Muscle of leg (tissue), 3 donors: ENCODE measurements at regions not wholly inside any gene's neighbourhood (a gene's known extent, or its start where the extent isn't known, plus 50 kb on each side); places are given as distances from the start of the nearest gene placed in this dataset.

Experiments
- DNase-seq: peaks from one replicate; pipeline ENCODE4 v3.0.0; 2013
- H3K27ac ChIP-seq: one replicate; pipeline ENCODE4 v1.5.1; 2013; ENCODE audit warnings: mild to moderate bottlenecking, low read length, control low read depth
- H3K27me3 ChIP-seq: one replicate; pipeline ENCODE4 v1.6.1; 2013; ENCODE audit warnings: low read length; ENCODE audit not compliant: control insufficient read depth, insufficient read depth
- H3K36me3 ChIP-seq: one replicate; pipeline ENCODE4 v1.6.1; 2013; ENCODE audit warnings: low read length; ENCODE audit not compliant: control insufficient read depth, insufficient read depth
- H3K4me1 ChIP-seq: one replicate; pipeline ENCODE4 v1.6.1; 2013; ENCODE audit warnings: low read length; ENCODE audit not compliant: control insufficient read depth, insufficient read depth
- H3K4me3 ChIP-seq: one replicate; pipeline ENCODE4 v1.5.1; 2013; ENCODE audit warnings: low read length, control low read depth
- H3K9me3 ChIP-seq: replicated peaks from 2 replicates; pipeline ENCODE4 v1.6.1; 2013; ENCODE audit warnings: low read depth, low read length; ENCODE audit not compliant: control insufficient read depth
- WGBS: methylation state at CpG from one replicate; pipeline ENCODE4 v1.1.5; 2013; ENCODE audit warnings: missing lambda C conversion rate; ENCODE audit not compliant: insufficient coverage; 5-methylcytosine and 5-hydroxymethylcytosine counted together

GRCh38 chr2:16266571-16266970 lies 326.2 kb downstream of the MYCN start:
- no peak overlapping the region for H3K27ac ChIP-seq
- no peaks in the 10 kb centered on the region for H3K36me3 ChIP-seq
- no peaks in the 10 kb centered on the region for H3K9me3 ChIP-seq
- no peaks in the 10 kb centered on the region for H3K27me3 ChIP-seq
- no peak overlapping the region for H3K4me3 ChIP-seq
- H3K4me1 ChIP-seq, result no peaks in the 10 kb centered on the region
- DNase-seq, result no peak
- WGBS, result 88% methylated on average over 5 of the region's 11 CpGs

GRCh38 chr2:16264931-16265540 lies 324.7 kb downstream of the MYCN start:
- no peak overlapping the region for H3K27ac ChIP-seq
- no peak overlapping the region for H3K4me3 ChIP-seq
- no peaks in the 10 kb centered on the region for H3K36me3 ChIP-seq
- DNase-seq, result no peak
- H3K27me3 ChIP-seq, result no peaks in the 10 kb centered on the region
- no peaks in the 10 kb centered on the region for H3K4me1 ChIP-seq
- 100% methylated on average over 3 of the region's 4 CpGs for WGBS
- H3K9me3 ChIP-seq, result no peaks in the 10 kb centered on the region

GRCh38 chr2:16264491-16264890 lies 324.1 kb downstream of the MYCN start:
- Histone ChIP-seq H3K9me3 (no peaks in the 10 kb centered on the region), H3K36me3 (no peaks in the 10 kb centered on the region), H3K27ac (no peak overlapping the region), H3K27me3 (no peaks in the 10 kb centered on the region), H3K4me1 (no peaks in the 10 kb centered on the region), H3K4me3 (no peak overlapping the region)
- no CpG with 5 or more reads among the region's 4 CpGs for WGBS
- no peak for DNase-seq

- no peak overlapping the region for H3K4me3 ChIP-seq
- 80% methylated on average over 9 of the region's 14 CpGs for WGBS
Measured at GRCh38 chr2:16263241-16263890, 323.0 kb downstream of the MYCN start.

GRCh38 chr2:16262526-16263178 lies 322.3 kb downstream of the MYCN start:
- H3K36me3 ChIP-seq, result no peaks in the 10 kb centered on the region
- 74% methylated on average over 9 of the region's 11 CpGs for WGBS
- H3K27me3 ChIP-seq, result no peaks in the 10 kb centered on the region
- no peak for DNase-seq
- H3K9me3 ChIP-seq, result no peaks in the 10 kb centered on the region
- no peak overlapping the region for H3K4me3 ChIP-seq
- peaks cover under 1% of the 10 kb centered on the region for H3K4me1 ChIP-seq
- H3K27ac ChIP-seq, result no peak overlapping the region

More at GRCh38 chr2:16263241-16263890, 323.0 kb downstream of the MYCN start:
- Histone ChIP-seq H3K4me1 (no peaks in the 10 kb centered on the region), H3K27me3 (no peaks in the 10 kb centered on the region), H3K36me3 (no peaks in the 10 kb centered on the region), H3K27ac (no peak overlapping the region), H3K9me3 (no peaks in the 10 kb centered on the region)
- DNase-seq, result no peak

GRCh38 chr2:16261791-16262190 lies 321.4 kb downstream of the MYCN start:
- no peak overlapping the region for H3K27ac ChIP-seq
- no peaks in the 10 kb centered on the region for H3K36me3 ChIP-seq
- peaks cover 7% of the 10 kb centered on the region for H3K4me1 ChIP-seq
- H3K9me3 ChIP-seq, result no peaks in the 10 kb centered on the region
- no peaks in the 10 kb centered on the region for H3K27me3 ChIP-seq
- DNase-seq, result no peak
- no peak overlapping the region for H3K4me3 ChIP-seq
- WGBS, result 92% methylated on average over 2 of the region's 2 CpGs

GRCh38 chr2:16261071-16261470 lies 320.7 kb downstream of the MYCN start:
- H3K36me3 ChIP-seq, result no peaks in the 10 kb centered on the region
- no peak for DNase-seq
- H3K27me3 ChIP-seq, result no peaks in the 10 kb centered on the region
- no peak overlapping the region for H3K27ac ChIP-seq
- H3K9me3 ChIP-seq, result no peaks in the 10 kb centered on the region
- 72% methylated on average over 3 of the region's 3 CpGs for WGBS
- H3K4me3 ChIP-seq, result no peak overlapping the region
- peaks cover 7% of the 10 kb centered on the region for H3K4me1 ChIP-seq

GRCh38 chr2:16260041-16260830 lies 319.9 kb downstream of the MYCN start:
- WGBS, result 14% methylated on average over 1 of the region's 9 CpGs
- peaks cover 7% of the 10 kb centered on the region for H3K4me1 ChIP-seq
- no peak overlapping the region for H3K4me3 ChIP-seq
- no peaks in the 10 kb centered on the region for H3K36me3 ChIP-seq
- H3K27me3 ChIP-seq, result no peaks in the 10 kb centered on the region
- H3K27ac ChIP-seq, result no peak overlapping the region
- DNase-seq, result peak; percentile 15
- no peaks in the 10 kb centered on the region for H3K9me3 ChIP-seq

GRCh38 chr2:16259010-16259409 lies 318.7 kb downstream of the MYCN start:
- Histone ChIP-seq H3K27ac (no peak overlapping the region), H3K4me1 (peaks cover 7% of the 10 kb centered on the region), H3K9me3 (no peaks in the 10 kb centered on the region), H3K36me3 (no peaks in the 10 kb centered on the region), H3K27me3 (no peaks in the 10 kb centered on the region), H3K4me3 (no peak overlapping the region)
- WGBS, result no CpG with 5 or more reads among the region's 1 CpG
- no peak for DNase-seq

GRCh38 chr2:16258350-16258749 lies 318.0 kb downstream of the MYCN start:
- no peak overlapping the region for H3K4me3 ChIP-seq
- peaks cover 7% of the 10 kb centered on the region for H3K4me1 ChIP-seq
- H3K9me3 ChIP-seq, result no peaks in the 10 kb centered on the region
- no CpG with 5 or more reads among the region's 1 CpG for WGBS
- DNase-seq, result no peak
- no peaks in the 10 kb centered on the region for H3K27me3 ChIP-seq
- no peaks in the 10 kb centered on the region for H3K36me3 ChIP-seq
- no peak overlapping the region for H3K27ac ChIP-seq
